ENCODE measurements at regions not wholly inside any gene's neighbourhood (a gene's known extent, or its start where the extent isn't known, plus 50 kb on each side); places are given as distances from the start of the nearest gene placed in this dataset.
A peak's percentile ranks its signal among the peaks of the same experiment; 100 is the strongest.

DNA sequence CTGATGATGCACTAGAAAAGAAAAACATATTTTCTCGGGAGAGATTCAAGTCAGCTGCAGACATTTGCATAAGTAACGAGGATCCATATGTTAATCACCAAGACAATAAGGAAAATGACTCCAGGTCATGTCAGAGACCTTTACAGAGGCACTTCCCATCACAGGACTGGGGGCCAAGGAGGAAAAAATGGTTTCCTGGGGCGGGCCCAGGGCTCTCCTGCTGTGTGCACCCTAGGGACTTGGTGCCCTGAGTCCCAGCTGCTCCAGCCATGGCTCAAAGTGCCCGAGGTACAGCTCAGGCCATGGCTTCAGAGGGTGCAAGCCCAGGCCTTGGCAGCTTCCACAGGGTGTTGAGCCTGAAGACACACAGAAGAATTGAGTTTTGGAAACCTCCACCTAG, 415.4 kb upstream of the FRG1 start:
- Histone ChIP-seq H2AFZ (ENCODE audit: low read length) (no peak overlapping the region), H2BK120ac (ENCODE audit: low read depth, low read length) (no peak overlapping the region), H3K4me2 (ENCODE audit: insufficient read depth, low read length, poor library complexity, severe bottlenecking) (no peak overlapping the region), H2BK12ac (ENCODE audit: low read length) (no peak overlapping the region), H3K4me3 (ENCODE audit: low read length in 2 of 2) (no peak overlapping the region), H3K36me3 (replicated peaks in 1 of 2; ENCODE audit: control insufficient read depth in 2 of 2, insufficient read depth in 2 of 2, low read length in 2 of 2) (no peaks in the 10 kb centered on the region), H3K79me1 (ENCODE audit: low read depth, low read length) (no peaks in the 10 kb centered on the region), H3K4ac (ENCODE audit: low read length) (no peak overlapping the region), H3K23ac (ENCODE audit: low read depth, low read length, poor library complexity) (no peak overlapping the region), H4K91ac (ENCODE audit: low read depth, low read length, poor library complexity) (no peak overlapping the region), H3K4me1 (ENCODE audit: control insufficient read depth in 2 of 2, insufficient read depth in 1 of 2, low read depth in 1 of 2, low read length in 2 of 2) (no peaks in the 10 kb centered on the region), H4K8ac (ENCODE audit: low read depth, low read length) (no peak overlapping the region), H2BK5ac (ENCODE audit: low read length) (no peak overlapping the region), H3K9me3 (replicated peaks in 1 of 2; ENCODE audit: control insufficient read depth in 2 of 2, insufficient read depth in 1 of 2, low read depth in 1 of 2, low read length in 2 of 2) (peaks cover 0 to 8% of the 10 kb centered on the region in 2 donors), H3K27me3 (ENCODE audit: control insufficient read depth in 3 of 3, insufficient read depth in 3 of 3, low read depth in 1 of 3, low read length in 3 of 3) (no peaks in the 10 kb centered on the region), H2AK5ac (ENCODE audit: low read depth, low read length) (no peak overlapping the region), H3K14ac (ENCODE audit: low read length) (no peak overlapping the region), H3K9ac (ENCODE audit: low read depth, low read length, poor library complexity) (no peak overlapping the region), H3K27ac (replicated peaks; ENCODE audit: low read length) (no peak overlapping the region), H3K18ac (ENCODE audit: low read length) (peak overlapping the region; percentile 17), H2BK15ac (ENCODE audit: low read length) (no peak overlapping the region)
- DNase-seq (ENCODE audit: low spot score) = no peak
- WGBS, 2 donors (ENCODE audit: extremely low coverage in 2 of 2, insufficient read length in 2 of 2, insufficient replicate concordance in 1 of 2) = no CpG with 5 or more reads among the region's 4 CpGs

DNA sequence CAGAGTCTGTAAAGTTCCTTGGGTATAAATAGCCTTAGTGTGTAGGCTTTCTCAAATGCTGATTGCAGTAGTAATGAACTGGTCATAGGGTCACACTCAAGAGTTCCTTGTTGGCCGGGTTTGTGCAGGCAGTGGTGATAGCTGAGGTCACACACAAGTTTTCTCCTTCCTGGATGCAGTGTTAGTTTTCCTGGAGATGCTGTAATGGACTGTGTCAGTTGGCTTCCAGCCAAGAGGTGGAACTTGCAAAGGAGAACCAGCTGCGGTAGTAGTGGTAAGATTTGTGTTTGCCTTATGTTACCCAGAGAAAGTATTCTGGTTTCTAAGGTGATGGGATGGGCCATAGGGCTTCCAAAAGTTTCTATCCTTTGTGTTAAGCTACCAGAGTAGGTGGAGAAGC, 409.8 kb upstream of the FRG1 start:
- Histone ChIP-seq H3K79me1 (ENCODE audit: low read depth, low read length) (no peaks in the 10 kb centered on the region), H2AK5ac (ENCODE audit: low read depth, low read length) (no peak overlapping the region), H3K4me2 (ENCODE audit: insufficient read depth, low read length, poor library complexity, severe bottlenecking) (no peak overlapping the region), H3K14ac (ENCODE audit: low read length) (no peak overlapping the region), H3K36me3 (replicated peaks in 1 of 2; ENCODE audit: control insufficient read depth in 2 of 2, insufficient read depth in 2 of 2, low read length in 2 of 2) (no peaks in the 10 kb centered on the region), H3K4me1 (ENCODE audit: control insufficient read depth in 2 of 2, insufficient read depth in 1 of 2, low read depth in 1 of 2, low read length in 2 of 2) (no peaks in the 10 kb centered on the region), H3K23ac (ENCODE audit: low read depth, low read length, poor library complexity) (no peak overlapping the region), H4K8ac (ENCODE audit: low read depth, low read length) (no peak overlapping the region), H2BK120ac (ENCODE audit: low read depth, low read length) (no peak overlapping the region), H2AFZ (ENCODE audit: low read length) (no peak overlapping the region), H2BK5ac (ENCODE audit: low read length) (no peak overlapping the region), H3K9me3 (replicated peaks in 1 of 2; ENCODE audit: control insufficient read depth in 2 of 2, insufficient read depth in 1 of 2, low read depth in 1 of 2, low read length in 2 of 2) (peaks cover 0 to 7% of the 10 kb centered on the region in 2 donors), H3K4me3 (ENCODE audit: low read length in 2 of 2) (no peak overlapping the region), H2BK12ac (ENCODE audit: low read length) (no peak overlapping the region), H3K9ac (ENCODE audit: low read depth, low read length, poor library complexity) (no peak overlapping the region), H3K18ac (ENCODE audit: low read length) (no peak overlapping the region), H3K27ac (replicated peaks; ENCODE audit: low read length) (no peak overlapping the region), H3K27me3 (ENCODE audit: control insufficient read depth in 3 of 3, insufficient read depth in 3 of 3, low read depth in 1 of 3, low read length in 3 of 3) (no peaks in the 10 kb centered on the region), H3K4ac (ENCODE audit: low read length) (no peak overlapping the region), H2BK15ac (ENCODE audit: low read length) (no peak overlapping the region), H4K91ac (ENCODE audit: low read depth, low read length, poor library complexity) (no peak overlapping the region)
- DNase-seq (ENCODE audit: low spot score) = no peak
- no CpG with 5 or more reads among the region's 2 CpGs for WGBS, 2 donors (ENCODE audit: extremely low coverage in 2 of 2, insufficient read length in 2 of 2, insufficient replicate concordance in 1 of 2)

DNA sequence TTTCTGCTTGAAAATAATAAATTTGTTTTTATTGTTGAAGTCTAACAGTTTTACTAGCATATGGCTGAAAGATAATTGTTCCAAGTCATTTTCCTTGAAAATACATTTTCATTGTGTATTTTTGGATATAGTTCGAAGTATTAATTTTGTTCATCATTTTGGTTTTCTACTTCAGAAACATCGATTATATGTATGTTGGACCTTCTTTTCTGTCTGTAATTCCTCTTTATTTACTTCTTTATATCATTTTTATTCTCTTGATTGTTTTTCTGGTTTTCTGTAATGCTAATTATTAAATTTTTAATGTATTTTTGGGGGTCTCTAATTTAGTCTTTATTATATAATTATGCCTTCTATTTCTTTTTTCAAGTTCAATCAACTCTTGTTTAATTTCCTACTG, 407.1 kb upstream of the FRG1 start:
- DNase-seq (ENCODE audit: low spot score) = no peak
- H4K91ac ChIP-seq (ENCODE audit: low read depth, low read length, poor library complexity) = no peak overlapping the region
- no peak overlapping the region for H3K23ac ChIP-seq (ENCODE audit: low read depth, low read length, poor library complexity)
- H3K4me2 ChIP-seq (ENCODE audit: insufficient read depth, low read length, poor library complexity, severe bottlenecking) = no peak overlapping the region
- H3K18ac ChIP-seq (ENCODE audit: low read length) = no peak overlapping the region
- no peaks in the 10 kb centered on the region for H3K27me3 ChIP-seq (ENCODE audit: control insufficient read depth in 3 of 3, insufficient read depth in 3 of 3, low read depth in 1 of 3, low read length in 3 of 3)
- no CpG with 5 or more reads among the region's 2 CpGs for WGBS, 2 donors (ENCODE audit: extremely low coverage in 2 of 2, insufficient read length in 2 of 2, insufficient replicate concordance in 1 of 2)
- no peak overlapping the region for H3K27ac ChIP-seq (replicated peaks; ENCODE audit: low read length)
- no peaks in the 10 kb centered on the region for H3K36me3 ChIP-seq (replicated peaks in 1 of 2; ENCODE audit: control insufficient read depth in 2 of 2, insufficient read depth in 2 of 2, low read length in 2 of 2)
- no peak overlapping the region for H2BK120ac ChIP-seq (ENCODE audit: low read depth, low read length)
- H3K4ac ChIP-seq (ENCODE audit: low read length) = no peak overlapping the region
- H2BK12ac ChIP-seq (ENCODE audit: low read length) = no peak overlapping the region
- no peak overlapping the region for H4K8ac ChIP-seq (ENCODE audit: low read depth, low read length)
- H2BK5ac ChIP-seq (ENCODE audit: low read length) = no peak overlapping the region
- H3K9ac ChIP-seq (ENCODE audit: low read depth, low read length, poor library complexity) = no peak overlapping the region
- no peak overlapping the region for H2AFZ ChIP-seq (ENCODE audit: low read length)
- H3K79me1 ChIP-seq (ENCODE audit: low read depth, low read length) = no peaks in the 10 kb centered on the region
- H3K4me3 ChIP-seq (ENCODE audit: low read length in 2 of 2) = no peak overlapping the region
- peaks cover 0 to 4% of the 10 kb centered on the region in 2 donors for H3K9me3 ChIP-seq (replicated peaks in 1 of 2; ENCODE audit: control insufficient read depth in 2 of 2, insufficient read depth in 1 of 2, low read depth in 1 of 2, low read length in 2 of 2)
- H2BK15ac ChIP-seq (ENCODE audit: low read length) = no peak overlapping the region
- H3K4me1 ChIP-seq (ENCODE audit: control insufficient read depth in 2 of 2, insufficient read depth in 1 of 2, low read depth in 1 of 2, low read length in 2 of 2) = no peaks in the 10 kb centered on the region
- no peak overlapping the region for H2AK5ac ChIP-seq (ENCODE audit: low read depth, low read length)
- no peak overlapping the region for H3K14ac ChIP-seq (ENCODE audit: low read length)

DNA sequence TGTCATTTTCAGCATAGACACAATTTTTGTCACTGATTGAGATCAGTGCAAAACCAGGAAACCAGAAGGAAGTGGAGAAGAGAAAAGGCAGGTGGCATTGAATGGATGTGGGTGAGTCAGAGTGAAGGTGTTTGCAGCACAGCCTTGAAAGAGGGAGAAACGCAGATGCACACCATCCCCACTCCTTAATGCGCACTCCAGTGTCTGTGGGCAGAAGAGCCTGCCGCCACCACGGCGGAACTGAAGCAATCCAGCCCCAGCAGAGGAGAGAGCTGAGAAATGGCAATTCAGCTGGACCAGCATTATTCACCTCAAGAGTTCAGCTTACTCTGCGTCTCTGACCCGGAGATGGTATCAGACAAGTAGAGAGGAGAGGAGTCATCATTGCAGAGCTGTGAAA, 393.1 kb upstream of the FRG1 start:
- no peak overlapping the region for H4K91ac ChIP-seq (ENCODE audit: low read depth, low read length, poor library complexity)
- H2BK12ac ChIP-seq (ENCODE audit: low read length) = no peak overlapping the region
- no peak overlapping the region for H3K23ac ChIP-seq (ENCODE audit: low read depth, low read length, poor library complexity)
- no peaks in the 10 kb centered on the region for H3K79me1 ChIP-seq (ENCODE audit: low read depth, low read length)
- no peaks in the 10 kb centered on the region for H3K36me3 ChIP-seq (replicated peaks in 1 of 2; ENCODE audit: control insufficient read depth in 2 of 2, insufficient read depth in 2 of 2, low read length in 2 of 2)
- H4K8ac ChIP-seq (ENCODE audit: low read depth, low read length) = no peak overlapping the region
- H2AK5ac ChIP-seq (ENCODE audit: low read depth, low read length) = no peak overlapping the region
- H3K14ac ChIP-seq (ENCODE audit: low read length) = no peak overlapping the region
- no peak overlapping the region for H3K4me2 ChIP-seq (ENCODE audit: insufficient read depth, low read length, poor library complexity, severe bottlenecking)
- DNase-seq (ENCODE audit: low spot score) = no peak
- peak overlapping the region; percentile 53 for H3K18ac ChIP-seq (ENCODE audit: low read length)
- WGBS, 2 donors (ENCODE audit: extremely low coverage in 2 of 2, insufficient read length in 2 of 2, insufficient replicate concordance in 1 of 2) = no CpG with 5 or more reads among the region's 7 CpGs
- no peak overlapping the region for H3K4me3 ChIP-seq (ENCODE audit: low read length in 2 of 2)
- no peak overlapping the region for H3K9ac ChIP-seq (ENCODE audit: low read depth, low read length, poor library complexity)
- H2BK5ac ChIP-seq (ENCODE audit: low read length) = no peak overlapping the region
- no peaks in the 10 kb centered on the region for H3K9me3 ChIP-seq (replicated peaks in 1 of 2; ENCODE audit: control insufficient read depth in 2 of 2, insufficient read depth in 1 of 2, low read depth in 1 of 2, low read length in 2 of 2)
- H2BK15ac ChIP-seq (ENCODE audit: low read length) = no peak overlapping the region
- no peak overlapping the region for H2AFZ ChIP-seq (ENCODE audit: low read length)
- no peak overlapping the region for H3K4ac ChIP-seq (ENCODE audit: low read length)
- no peaks in the 10 kb centered on the region for H3K4me1 ChIP-seq (ENCODE audit: control insufficient read depth in 2 of 2, insufficient read depth in 1 of 2, low read depth in 1 of 2, low read length in 2 of 2)
- no peak overlapping the region for H2BK120ac ChIP-seq (ENCODE audit: low read depth, low read length)
- H3K27me3 ChIP-seq (ENCODE audit: control insufficient read depth in 3 of 3, insufficient read depth in 3 of 3, low read depth in 1 of 3, low read length in 3 of 3) = no peaks in the 10 kb centered on the region
- no peak overlapping the region for H3K27ac ChIP-seq (replicated peaks; ENCODE audit: low read length)

All from neuronal stem cell (in vitro differentiated cells).